HL-60 (cell line): ENCODE measurements at regions not wholly inside any gene's neighbourhood (a gene's known extent, or its start where the extent isn't known, plus 50 kb on each side); places are given as distances from the start of the nearest gene placed in this dataset.

ENCODE experiments used
- POLR2AphosphoS5 ChIP-seq: IDR thresholded peaks from 2 replicates; pipeline ENCODE4 v1.6.1; 2012; ENCODE audit warnings: low read depth
- SPI1 ChIP-seq: IDR thresholded peaks from 2 replicates; pipeline ENCODE4 v1.6.1; 2012; ENCODE audit warnings: low read depth, mild to moderate bottlenecking, borderline replicate concordance
- TF ChIP-seq, protein P1 (sequence below): IDR thresholded peaks from one replicate; pipeline ENCODE4 v1.5.1; 2011; ENCODE audit warnings: low read length, control low read depth, inconsistent platforms; ENCODE audit not compliant: insufficient read depth
- TF ChIP-seq, protein P2 (sequence below): IDR thresholded peaks from 2 replicates; pipeline ENCODE4 v1.6.1; 2012; ENCODE audit warnings: low read depth; ENCODE audit not compliant: insufficient replicate concordance

DNA sequence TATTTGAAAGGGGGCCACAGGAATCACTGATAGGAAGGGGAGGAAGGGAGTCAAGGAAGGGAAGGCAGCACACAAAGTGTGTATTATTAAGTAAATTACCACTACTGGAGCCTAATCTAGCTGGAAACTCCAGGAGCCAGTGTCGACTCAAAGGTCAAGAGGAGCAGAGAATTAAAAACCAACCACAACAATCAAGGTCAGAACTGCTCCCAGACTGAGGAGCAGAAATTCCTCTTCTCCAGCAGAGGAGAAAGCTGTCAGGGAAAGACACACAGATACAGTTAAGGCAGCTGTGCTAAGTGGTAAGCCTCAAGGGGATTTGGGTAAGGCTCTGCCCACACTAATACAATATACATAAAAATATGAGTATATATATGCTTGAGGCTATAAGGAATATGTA lies 87.5 kb upstream of the PTPN13 start:
- TF ChIP-seq, protein P1, sequence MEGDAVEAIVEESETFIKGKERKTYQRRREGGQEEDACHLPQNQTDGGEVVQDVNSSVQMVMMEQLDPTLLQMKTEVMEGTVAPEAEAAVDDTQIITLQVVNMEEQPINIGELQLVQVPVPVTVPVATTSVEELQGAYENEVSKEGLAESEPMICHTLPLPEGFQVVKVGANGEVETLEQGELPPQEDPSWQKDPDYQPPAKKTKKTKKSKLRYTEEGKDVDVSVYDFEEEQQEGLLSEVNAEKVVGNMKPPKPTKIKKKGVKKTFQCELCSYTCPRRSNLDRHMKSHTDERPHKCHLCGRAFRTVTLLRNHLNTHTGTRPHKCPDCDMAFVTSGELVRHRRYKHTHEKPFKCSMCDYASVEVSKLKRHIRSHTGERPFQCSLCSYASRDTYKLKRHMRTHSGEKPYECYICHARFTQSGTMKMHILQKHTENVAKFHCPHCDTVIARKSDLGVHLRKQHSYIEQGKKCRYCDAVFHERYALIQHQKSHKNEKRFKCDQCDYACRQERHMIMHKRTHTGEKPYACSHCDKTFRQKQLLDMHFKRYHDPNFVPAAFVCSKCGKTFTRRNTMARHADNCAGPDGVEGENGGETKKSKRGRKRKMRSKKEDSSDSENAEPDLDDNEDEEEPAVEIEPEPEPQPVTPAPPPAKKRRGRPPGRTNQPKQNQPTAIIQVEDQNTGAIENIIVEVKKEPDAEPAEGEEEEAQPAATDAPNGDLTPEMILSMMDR: no peak
- TF ChIP-seq POLR2AphosphoS5 (no peak), SPI1 (no peak)
- TF ChIP-seq, protein P2, sequence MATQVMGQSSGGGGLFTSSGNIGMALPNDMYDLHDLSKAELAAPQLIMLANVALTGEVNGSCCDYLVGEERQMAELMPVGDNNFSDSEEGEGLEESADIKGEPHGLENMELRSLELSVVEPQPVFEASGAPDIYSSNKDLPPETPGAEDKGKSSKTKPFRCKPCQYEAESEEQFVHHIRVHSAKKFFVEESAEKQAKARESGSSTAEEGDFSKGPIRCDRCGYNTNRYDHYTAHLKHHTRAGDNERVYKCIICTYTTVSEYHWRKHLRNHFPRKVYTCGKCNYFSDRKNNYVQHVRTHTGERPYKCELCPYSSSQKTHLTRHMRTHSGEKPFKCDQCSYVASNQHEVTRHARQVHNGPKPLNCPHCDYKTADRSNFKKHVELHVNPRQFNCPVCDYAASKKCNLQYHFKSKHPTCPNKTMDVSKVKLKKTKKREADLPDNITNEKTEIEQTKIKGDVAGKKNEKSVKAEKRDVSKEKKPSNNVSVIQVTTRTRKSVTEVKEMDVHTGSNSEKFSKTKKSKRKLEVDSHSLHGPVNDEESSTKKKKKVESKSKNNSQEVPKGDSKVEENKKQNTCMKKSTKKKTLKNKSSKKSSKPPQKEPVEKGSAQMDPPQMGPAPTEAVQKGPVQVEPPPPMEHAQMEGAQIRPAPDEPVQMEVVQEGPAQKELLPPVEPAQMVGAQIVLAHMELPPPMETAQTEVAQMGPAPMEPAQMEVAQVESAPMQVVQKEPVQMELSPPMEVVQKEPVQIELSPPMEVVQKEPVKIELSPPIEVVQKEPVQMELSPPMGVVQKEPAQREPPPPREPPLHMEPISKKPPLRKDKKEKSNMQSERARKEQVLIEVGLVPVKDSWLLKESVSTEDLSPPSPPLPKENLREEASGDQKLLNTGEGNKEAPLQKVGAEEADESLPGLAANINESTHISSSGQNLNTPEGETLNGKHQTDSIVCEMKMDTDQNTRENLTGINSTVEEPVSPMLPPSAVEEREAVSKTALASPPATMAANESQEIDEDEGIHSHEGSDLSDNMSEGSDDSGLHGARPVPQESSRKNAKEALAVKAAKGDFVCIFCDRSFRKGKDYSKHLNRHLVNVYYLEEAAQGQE: no peak
